ENCODE measurements at regions not wholly inside any gene's neighbourhood (a gene's known extent, or its start where the extent isn't known, plus 50 kb on each side); places are given as distances from the start of the nearest gene placed in this dataset.

DNA sequence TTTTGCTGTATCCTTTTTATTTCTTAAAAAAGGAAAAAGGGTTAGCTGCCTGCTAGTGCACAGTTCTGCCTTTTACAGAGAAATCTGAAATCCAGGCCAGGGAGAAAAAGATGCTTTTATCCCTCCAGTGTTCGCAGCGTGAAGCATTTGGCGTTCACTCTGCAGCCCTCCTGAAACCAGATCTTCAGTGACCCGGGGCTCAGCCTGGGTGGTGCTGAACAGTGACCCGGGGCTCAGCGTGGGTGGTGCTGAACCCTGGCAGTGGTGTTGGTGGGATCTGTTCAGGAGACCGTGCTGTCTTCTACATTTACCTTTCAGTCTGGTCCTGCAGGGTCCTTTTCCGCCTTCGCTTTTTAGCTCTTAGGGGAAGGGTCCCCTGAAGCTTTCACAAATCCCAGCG is 164.7 kb upstream of the KLF6 start:
- Mint-ChIP-seq H3K27me3 (no peaks in the 10 kb centered on the region), H3K4me1 (peaks cover 22% of the 10 kb centered on the region), H3K9me3 (no peaks in the 10 kb centered on the region), H3K36me3 (ENCODE audit: low read depth) (peaks cover 4% of the 10 kb centered on the region), H3K27ac (peak overlapping the region; percentile 36), H3K4me3 (no peak overlapping the region)
- ATAC-seq (replicated peaks), result no peak

DNA sequence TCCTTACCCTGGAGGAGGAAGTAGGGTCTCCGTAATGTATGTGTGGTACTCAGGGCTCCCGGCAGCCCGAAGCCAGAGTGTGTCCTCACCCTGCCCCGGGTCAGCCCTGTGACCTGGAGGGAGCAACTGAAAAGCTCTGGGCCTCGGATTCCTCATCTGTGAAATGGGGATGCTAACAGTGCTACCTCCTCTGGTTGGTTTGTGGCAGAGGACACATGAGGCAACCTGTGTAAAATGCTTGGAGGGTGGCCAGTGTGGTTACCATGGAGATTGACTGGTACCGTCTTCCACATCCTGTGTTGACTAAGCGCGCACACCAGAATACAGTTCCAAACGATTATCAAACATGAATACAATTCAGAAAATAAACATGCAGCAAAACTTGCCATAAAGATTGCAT is 163.8 kb upstream of the KLF6 start:
- Mint-ChIP-seq H3K27me3 (no peaks in the 10 kb centered on the region), H3K9me3 (no peaks in the 10 kb centered on the region), H3K4me3 (peak overlapping the region; percentile 73), H3K27ac (peak overlapping the region; percentile 92), H3K4me1 (peaks cover 22% of the 10 kb centered on the region), H3K36me3 (ENCODE audit: low read depth) (peaks cover 5% of the 10 kb centered on the region)
- peak; percentile 97 for ATAC-seq (replicated peaks)

DNA sequence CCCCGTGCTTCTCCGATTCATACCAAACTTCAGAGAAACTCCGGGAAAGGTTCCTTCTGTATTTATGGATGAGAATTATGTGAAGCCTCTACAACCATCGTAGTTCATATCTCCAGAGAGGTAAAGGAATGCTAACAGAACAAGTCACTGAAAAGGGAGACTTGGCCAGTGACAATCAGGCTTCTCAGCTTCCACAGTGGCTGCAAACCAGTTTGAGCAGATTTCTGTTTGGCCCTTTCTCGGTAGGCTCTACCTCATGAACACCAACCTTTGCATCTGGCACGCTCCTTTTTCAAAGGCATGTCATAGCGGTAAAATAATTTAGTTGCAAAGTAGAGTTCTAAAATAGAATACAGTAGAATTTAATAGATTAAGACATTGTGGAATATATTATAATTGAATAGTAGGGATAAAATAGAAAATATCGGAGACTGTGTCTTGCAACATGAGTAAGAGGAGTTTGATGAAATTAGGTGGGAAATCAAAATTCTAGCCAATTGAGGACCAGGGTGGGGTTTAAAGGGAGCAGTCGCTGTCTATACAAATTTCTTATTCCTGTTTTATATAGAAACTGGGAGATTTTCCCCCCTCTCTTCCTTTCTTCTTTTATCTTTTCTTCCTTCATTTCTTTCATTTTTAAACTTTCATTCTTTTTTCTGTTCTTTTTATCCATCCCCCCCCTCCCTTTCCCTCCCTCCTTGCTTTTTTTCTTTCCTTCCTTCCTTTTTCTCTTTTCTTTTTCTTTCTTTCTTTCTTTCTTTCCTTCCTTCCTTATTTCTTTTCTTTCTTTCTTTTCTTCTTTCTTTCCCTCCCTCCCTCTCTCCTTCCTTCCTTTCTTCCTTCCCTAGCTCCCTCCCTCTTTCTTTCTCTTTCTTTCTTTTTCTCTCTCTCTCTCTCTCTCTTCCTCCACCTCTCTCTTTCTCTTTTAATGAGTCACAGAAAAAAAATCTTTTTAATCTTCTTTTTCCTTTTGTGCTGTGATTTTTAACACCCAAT is 161.5 kb upstream of the KLF6 start:
- peaks cover 44% of the 10 kb centered on the region for H3K4me1 Mint-ChIP-seq
- no peaks in the 10 kb centered on the region for H3K27me3 Mint-ChIP-seq
- ATAC-seq (replicated peaks), result no peak
- H3K27ac Mint-ChIP-seq, result peak overlapping the region; percentile 85
- H3K36me3 Mint-ChIP-seq (ENCODE audit: low read depth), result peaks cover 5% of the 10 kb centered on the region
- peak overlapping the region; percentile 73 for H3K4me3 Mint-ChIP-seq
- no peaks in the 10 kb centered on the region for H3K9me3 Mint-ChIP-seq

DNA sequence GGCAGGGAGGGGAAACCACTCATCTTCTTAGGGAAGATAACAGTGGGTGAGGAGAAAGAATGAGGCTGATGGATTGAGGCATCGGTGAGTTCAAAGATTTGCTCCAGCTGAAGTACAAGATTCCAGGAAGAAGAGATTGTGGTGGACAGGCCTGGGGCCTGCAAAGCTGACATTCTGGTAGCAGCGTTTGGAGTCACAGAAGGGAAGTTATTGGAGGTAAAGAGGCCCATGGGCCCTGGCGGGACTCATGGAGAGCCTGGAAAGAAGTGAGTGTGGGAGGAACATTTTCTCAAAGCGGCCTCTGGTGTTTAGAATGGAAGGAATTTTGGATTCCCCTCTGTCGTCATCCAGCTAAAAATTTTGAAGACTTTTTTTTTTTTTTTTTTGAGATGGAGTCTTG is 160.0 kb upstream of the KLF6 start:
- ATAC-seq (replicated peaks), result no peak
- Mint-ChIP-seq H3K36me3 (ENCODE audit: low read depth) (peaks cover 5% of the 10 kb centered on the region), H3K9me3 (no peaks in the 10 kb centered on the region), H3K27me3 (no peaks in the 10 kb centered on the region), H3K27ac (peak overlapping the region; percentile 28), H3K4me3 (peak overlapping the region; percentile 24), H3K4me1 (peaks cover 42% of the 10 kb centered on the region)

DNA sequence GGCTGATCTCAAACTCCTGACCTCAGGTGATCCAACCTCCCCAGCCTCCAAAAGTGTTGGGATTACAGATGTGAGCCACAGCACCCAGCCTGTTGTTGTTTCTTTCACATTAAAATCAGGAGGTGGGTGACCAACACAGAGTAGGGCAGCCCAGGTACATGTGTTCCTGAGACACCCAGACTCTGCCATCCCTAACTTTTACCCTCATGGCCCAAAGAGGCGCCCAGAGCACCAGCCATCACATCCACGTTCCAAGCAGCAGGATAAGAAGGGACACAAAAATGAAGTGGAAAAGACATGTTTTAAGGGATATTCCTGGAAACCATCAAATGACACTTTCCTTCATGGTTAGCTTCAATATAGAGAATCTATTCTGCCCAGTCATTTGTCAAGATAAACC is 159.6 kb upstream of the KLF6 start:
- H3K27ac Mint-ChIP-seq, result peak overlapping the region; percentile 28
- ATAC-seq (replicated peaks), result no peak
- peaks cover 5% of the 10 kb centered on the region for H3K36me3 Mint-ChIP-seq (ENCODE audit: low read depth)
- H3K4me3 Mint-ChIP-seq, result peak overlapping the region; percentile 24
- no peaks in the 10 kb centered on the region for H3K27me3 Mint-ChIP-seq
- no peaks in the 10 kb centered on the region for H3K9me3 Mint-ChIP-seq
- peaks cover 42% of the 10 kb centered on the region for H3K4me1 Mint-ChIP-seq

DNA sequence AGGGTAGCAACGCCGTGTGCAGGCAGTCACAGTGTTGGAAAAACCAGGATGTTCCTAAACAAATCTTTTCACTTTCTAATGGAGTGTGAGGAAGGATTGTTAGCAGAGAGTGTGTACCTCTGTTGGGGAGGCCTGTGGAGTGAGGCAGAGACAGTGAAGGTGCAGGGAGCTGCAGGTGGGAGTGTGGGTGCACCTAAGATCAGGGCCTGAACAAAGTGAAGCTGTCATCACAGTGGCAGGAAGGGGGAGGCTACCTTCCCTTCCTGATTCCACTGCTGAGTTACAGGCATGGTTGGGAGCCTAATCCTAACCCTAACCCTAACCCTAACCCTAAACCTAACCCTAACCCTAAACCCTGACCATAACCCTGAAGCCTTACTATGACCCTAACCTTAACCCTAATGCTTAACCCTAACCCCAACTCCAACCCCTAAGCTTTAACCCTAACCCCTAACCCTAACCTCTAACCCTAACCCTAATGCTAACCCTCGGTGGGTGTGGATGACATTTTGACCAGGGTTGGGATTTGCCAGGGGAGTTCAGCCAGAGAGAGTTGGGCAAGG is 158.8 kb upstream of the KLF6 start:
- Mint-ChIP-seq H3K27ac (peak overlapping the region; percentile 74), H3K4me3 (peak overlapping the region; percentile 62), H3K36me3 (ENCODE audit: low read depth) (peaks cover 5% of the 10 kb centered on the region), H3K27me3 (no peaks in the 10 kb centered on the region), H3K9me3 (no peaks in the 10 kb centered on the region), H3K4me1 (peaks cover 39% of the 10 kb centered on the region)
- ATAC-seq (replicated peaks), result no peak

DNA sequence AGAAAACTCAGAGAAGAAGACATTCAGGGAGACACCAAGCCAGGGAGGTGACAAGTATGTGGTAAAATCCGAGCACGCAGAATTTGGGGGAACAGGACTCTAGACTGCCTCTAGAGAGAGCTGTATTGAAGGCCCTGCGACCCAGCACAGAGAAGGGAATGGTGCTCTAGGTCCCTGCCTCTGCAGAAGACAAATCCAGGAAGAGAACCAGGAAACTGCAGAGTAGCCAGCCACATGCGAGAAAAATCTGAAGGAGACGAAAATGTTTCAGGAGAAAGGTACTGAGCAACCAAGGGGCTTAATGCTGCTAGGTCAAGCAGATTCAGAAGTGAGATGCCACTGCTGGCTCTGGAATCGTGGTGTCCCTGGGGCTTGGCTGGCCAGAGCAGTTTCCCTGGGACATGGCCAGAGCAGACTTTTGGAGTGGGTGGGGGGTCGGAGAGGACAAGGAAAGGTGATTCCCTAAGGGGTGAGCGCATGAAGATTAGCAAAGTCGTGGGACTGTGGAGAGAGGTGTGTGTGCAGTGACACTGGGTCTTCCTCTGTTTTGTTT is 158.0 kb upstream of the KLF6 start:
- Mint-ChIP-seq H3K9me3 (no peaks in the 10 kb centered on the region), H3K4me3 (peak overlapping the region; percentile 62), H3K4me1 (peaks cover 34% of the 10 kb centered on the region), H3K36me3 (ENCODE audit: low read depth) (peaks cover 5% of the 10 kb centered on the region), H3K27ac (peak overlapping the region; percentile 74), H3K27me3 (no peaks in the 10 kb centered on the region)
- no peak for ATAC-seq (replicated peaks)

DNA sequence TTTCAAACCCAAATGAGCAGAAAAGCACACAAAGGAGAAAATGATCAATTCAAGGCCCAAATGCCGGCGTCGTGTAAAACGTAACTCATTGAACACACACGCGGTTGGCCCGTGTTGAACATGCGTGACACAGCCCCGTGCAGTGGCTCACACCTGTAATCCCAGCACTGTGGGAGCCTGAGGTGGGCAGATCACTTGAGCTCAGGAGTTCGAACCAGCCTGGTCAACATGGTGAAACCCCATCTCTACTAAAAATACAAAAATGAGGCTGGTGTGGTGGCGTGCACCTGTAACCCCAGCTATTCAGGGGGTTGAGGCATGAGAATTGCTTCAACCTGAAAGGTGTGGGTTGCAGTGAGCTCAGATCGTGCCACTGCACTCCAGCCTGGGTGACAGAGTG is 156.7 kb upstream of the KLF6 start:
- no peak for ATAC-seq (replicated peaks)
- peaks cover 32% of the 10 kb centered on the region for H3K4me1 Mint-ChIP-seq
- H3K27ac Mint-ChIP-seq, result peak overlapping the region; percentile 74
- no peaks in the 10 kb centered on the region for H3K9me3 Mint-ChIP-seq
- H3K27me3 Mint-ChIP-seq, result no peaks in the 10 kb centered on the region
- H3K36me3 Mint-ChIP-seq (ENCODE audit: low read depth), result peaks cover 5% of the 10 kb centered on the region
- H3K4me3 Mint-ChIP-seq, result peak overlapping the region; percentile 62

DNA sequence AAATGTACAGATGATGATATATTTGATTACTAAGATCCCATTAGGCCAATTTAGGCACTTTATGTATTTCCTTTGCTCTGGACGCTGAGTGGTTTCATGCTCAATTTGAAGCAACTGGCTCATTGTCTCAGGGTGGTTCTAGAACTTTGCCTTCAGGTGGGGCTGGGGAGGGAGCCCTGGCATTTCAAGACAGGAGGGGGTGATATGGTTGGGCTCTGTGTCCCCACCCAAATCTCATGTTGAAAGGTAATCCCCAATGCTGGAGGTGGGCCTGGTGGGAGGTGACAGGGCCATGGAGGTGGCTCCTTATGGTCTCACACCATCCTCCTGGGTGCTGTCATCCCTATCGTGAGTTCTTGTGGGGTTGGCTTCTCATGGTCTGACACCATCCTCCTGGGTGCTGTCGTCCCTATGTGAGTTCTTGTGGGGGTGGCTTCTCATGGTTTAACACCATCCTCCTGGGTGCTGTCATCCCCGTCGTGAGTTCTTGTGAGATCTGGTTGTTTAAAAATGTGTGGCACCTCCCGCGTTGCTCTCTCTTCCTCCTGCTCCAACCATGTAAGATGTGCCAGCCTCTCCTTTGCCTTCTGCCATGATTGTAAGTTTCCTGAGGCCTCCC is 151.5 kb upstream of the KLF6 start:
- Mint-ChIP-seq H3K4me1 (peaks cover 37% of the 10 kb centered on the region), H3K36me3 (ENCODE audit: low read depth) (peaks cover 5% of the 10 kb centered on the region), H3K9me3 (peaks cover 3% of the 10 kb centered on the region), H3K4me3 (peak overlapping the region; percentile 60), H3K27me3 (no peaks in the 10 kb centered on the region), H3K27ac (no peak overlapping the region)
- ATAC-seq (replicated peaks), result no peak

DNA sequence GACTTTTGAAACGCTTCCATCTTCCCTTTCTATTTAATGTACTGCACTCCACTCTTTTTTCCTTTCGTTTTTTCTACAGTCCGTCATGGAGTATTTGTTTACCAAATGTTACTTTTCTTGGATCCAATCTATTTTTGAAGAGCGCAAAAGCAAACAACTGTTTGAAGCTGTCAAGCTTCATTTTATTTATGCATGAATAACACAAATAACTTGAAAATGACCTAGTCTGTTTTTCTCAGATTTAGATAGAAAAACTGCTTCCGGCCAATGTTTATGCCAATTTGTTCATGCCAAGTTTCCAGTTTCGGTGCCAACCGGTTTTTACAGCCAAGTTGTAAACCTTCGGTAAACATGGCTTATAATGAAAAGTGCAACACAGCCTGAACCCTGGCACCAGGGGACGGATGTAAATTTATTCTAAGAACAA is 150.9 kb upstream of the KLF6 start:
- ATAC-seq (replicated peaks), result no peak
- peaks cover 33% of the 10 kb centered on the region for H3K4me1 Mint-ChIP-seq
- H3K36me3 Mint-ChIP-seq (ENCODE audit: low read depth), result peaks cover 5% of the 10 kb centered on the region
- H3K4me3 Mint-ChIP-seq, result peak overlapping the region; percentile 60
- peak overlapping the region; percentile 86 for H3K27ac Mint-ChIP-seq
- H3K9me3 Mint-ChIP-seq, result peaks cover 3% of the 10 kb centered on the region
- H3K27me3 Mint-ChIP-seq, result no peaks in the 10 kb centered on the region

DNA sequence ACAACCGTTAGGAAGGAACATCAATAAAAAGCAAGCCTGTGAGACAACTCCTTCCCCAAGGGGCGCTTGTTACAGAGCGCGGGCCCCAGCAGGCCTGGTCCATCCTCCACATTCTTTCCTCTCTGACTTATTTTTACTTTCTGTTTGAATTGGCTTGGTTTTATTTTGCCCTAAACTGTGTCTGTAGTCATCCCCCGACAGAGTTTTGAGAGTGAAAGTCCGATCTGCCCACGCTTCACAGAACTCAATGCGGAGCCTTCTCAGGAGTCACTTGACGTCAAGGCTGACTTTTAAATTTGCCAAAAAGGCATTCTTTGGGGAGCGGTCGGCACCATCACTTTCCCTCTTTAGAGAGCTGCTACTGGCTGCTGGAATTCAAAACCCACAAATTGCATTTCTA is 150.1 kb upstream of the KLF6 start:
- H3K36me3 Mint-ChIP-seq (ENCODE audit: low read depth), result peaks cover 5% of the 10 kb centered on the region
- H3K4me1 Mint-ChIP-seq, result peaks cover 33% of the 10 kb centered on the region
- no peaks in the 10 kb centered on the region for H3K27me3 Mint-ChIP-seq
- H3K27ac Mint-ChIP-seq, result peak overlapping the region; percentile 86
- peak overlapping the region; percentile 60 for H3K4me3 Mint-ChIP-seq
- H3K9me3 Mint-ChIP-seq, result peaks cover 3% of the 10 kb centered on the region
- peak; percentile 97 for ATAC-seq (replicated peaks)

DNA sequence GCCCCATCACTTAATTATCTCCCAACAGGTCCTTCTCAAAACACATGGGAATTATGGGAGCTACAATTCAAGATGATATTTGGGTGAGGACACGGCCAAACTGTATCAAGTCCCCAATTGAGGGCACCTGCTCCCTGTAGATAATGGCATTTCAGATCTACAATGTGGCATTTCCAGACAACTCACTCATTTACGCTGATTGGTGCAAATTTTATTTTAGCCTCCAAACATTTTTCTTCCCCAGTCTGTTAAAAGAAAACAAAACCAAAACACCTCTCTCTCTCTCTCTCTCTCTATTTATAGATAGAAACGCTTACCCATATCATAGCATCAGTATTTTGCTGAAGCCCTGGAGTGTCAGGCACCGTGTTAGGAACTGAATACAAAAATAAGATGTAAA is 148.7 kb upstream of the KLF6 start:
- peaks cover 33% of the 10 kb centered on the region for H3K4me1 Mint-ChIP-seq
- H3K4me3 Mint-ChIP-seq, result peak overlapping the region; percentile 60
- H3K9me3 Mint-ChIP-seq, result peaks cover 3% of the 10 kb centered on the region
- no peak for ATAC-seq (replicated peaks)
- peaks cover 5% of the 10 kb centered on the region for H3K36me3 Mint-ChIP-seq (ENCODE audit: low read depth)
- H3K27ac Mint-ChIP-seq, result peak overlapping the region; percentile 86
- no peaks in the 10 kb centered on the region for H3K27me3 Mint-ChIP-seq

DNA sequence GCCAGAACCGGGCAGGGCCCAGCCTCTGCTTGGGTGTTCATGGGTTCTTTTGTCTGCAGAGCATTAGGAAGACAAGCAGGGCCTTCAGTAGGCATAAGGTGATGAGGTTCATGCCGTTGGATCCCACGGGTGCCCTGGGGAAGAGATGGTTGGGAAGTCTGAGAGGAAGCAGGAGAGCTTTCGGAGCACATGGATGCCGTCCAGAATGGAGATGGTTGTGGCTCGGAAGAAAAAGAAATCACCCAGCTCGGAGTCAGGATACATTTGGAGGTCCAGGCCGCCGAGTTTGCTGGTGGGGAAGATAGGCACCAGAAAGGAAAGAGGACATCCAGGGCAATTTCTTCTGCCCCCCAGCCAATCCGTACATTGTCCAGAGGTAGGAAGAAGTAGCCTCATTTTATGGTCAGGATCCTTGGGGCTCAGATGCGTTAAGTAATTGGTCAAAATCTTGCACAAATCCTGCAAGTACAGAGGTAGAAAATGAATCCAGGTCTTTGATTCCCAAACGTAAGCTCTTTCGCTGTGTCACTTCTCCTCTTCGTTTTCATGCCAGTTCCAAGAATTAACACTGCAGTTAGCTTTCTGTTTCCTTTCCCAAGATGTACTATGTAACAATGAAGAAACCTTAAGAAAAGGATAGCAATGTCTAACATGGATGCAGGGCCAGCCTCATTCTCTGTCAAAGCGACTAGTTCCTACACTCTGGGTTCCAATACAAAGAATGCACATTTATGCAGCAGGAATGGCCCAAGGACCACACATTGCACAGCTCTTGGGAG is 147.8 kb upstream of the KLF6 start:
- Mint-ChIP-seq H3K9me3 (peaks cover 3% of the 10 kb centered on the region), H3K4me3 (peak overlapping the region; percentile 44), H3K4me1 (peaks cover 33% of the 10 kb centered on the region), H3K27me3 (no peaks in the 10 kb centered on the region), H3K36me3 (ENCODE audit: low read depth) (peaks cover 5% of the 10 kb centered on the region), H3K27ac (peak overlapping the region; percentile 86)
- no peak for ATAC-seq (replicated peaks)

DNA sequence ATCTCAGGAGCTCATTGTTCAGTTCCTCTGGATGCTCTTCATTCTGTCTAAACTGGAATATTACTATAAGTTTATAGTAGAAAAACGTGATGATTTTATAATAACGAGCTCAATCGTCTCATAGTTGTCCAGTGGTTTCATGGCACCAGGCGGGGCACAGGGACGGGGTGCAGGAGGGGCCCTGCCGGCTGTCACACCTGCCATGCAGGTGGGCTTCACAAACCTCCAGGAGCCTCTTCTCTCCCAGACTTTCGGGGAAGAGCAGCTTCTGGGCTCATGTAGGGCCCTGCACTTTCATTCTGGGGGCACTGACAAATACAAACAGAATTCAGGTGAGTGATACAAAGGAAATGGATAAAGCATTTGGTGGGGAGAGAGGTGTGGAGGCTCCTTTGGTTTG is 146.9 kb upstream of the KLF6 start:
- Mint-ChIP-seq H3K27me3 (no peaks in the 10 kb centered on the region), H3K4me3 (no peak overlapping the region), H3K36me3 (ENCODE audit: low read depth) (peaks cover 5% of the 10 kb centered on the region), H3K4me1 (peaks cover 37% of the 10 kb centered on the region), H3K27ac (no peak overlapping the region), H3K9me3 (peaks cover 3% of the 10 kb centered on the region)
- ATAC-seq (replicated peaks), result no peak

Measured in activated T-helper 17 cell treated with anti-CD3 and anti-CD28 coated beads, Interleukin-2, amount 50 U/mL, for 72 hours (primary cell).